ENCODE measurements at regions not wholly inside any gene's neighbourhood (a gene's known extent, or its start where the extent isn't known, plus 50 kb on each side); places are given as distances from the start of the nearest gene placed in this dataset.

- H3K9me3 ChIP-seq (replicated peaks in 1 of 3), result no peaks in the 10 kb centered on the region
- H3K4me1 ChIP-seq (replicated peaks in 1 of 2), result no peaks in the 10 kb centered on the region
- no peak for TF ChIP-seq CTCF (IDR thresholded peaks at IDR 0.05)
- TF ChIP-seq POLR2A (IDR thresholded peaks at IDR 0.05), result no peak
- intact Hi-C loops (cut with DNase I), result no loop called here
- no peak overlapping the region for H3K4me3 ChIP-seq
- no peaks in the 10 kb centered on the region for H3K36me3 ChIP-seq (replicated peaks in 1 of 2)
- 77 to 86% (median 79%) methylated on average over 8 of the region's 8 CpGs for WGBS, 4 donors
- no peaks in the 10 kb centered on the region for H3K27me3 ChIP-seq
- DNase-seq, result no peak
- no peak overlapping the region for H3K27ac ChIP-seq
Measured at GRCh38 chr3:59404851-59405250, 355.0 kb upstream of the CFAP20DC start.

GRCh38 chr3:59404064-59404463 lies 354.2 kb upstream of the CFAP20DC start:
- no peak for TF ChIP-seq POLR2A (IDR thresholded peaks at IDR 0.05)
- H3K4me3 ChIP-seq, result no peak overlapping the region
- no peaks in the 10 kb centered on the region for H3K27me3 ChIP-seq
- DNase-seq, result no peak
- intact Hi-C loops (cut with DNase I), result no loop called here
- H3K27ac ChIP-seq, result no peak overlapping the region
- no peaks in the 10 kb centered on the region for H3K4me1 ChIP-seq (replicated peaks in 1 of 2)
- WGBS, 4 donors, result 80 to 93% (median 85%) methylated on average over 2 of the region's 2 CpGs
- no peaks in the 10 kb centered on the region for H3K36me3 ChIP-seq (replicated peaks in 1 of 2)
- no peaks in the 10 kb centered on the region for H3K9me3 ChIP-seq (replicated peaks in 1 of 3)

- Histone ChIP-seq H3K4me3 (no peak overlapping the region), H3K4me1 (replicated peaks in 1 of 2) (no peaks in the 10 kb centered on the region), H3K36me3 (replicated peaks in 1 of 2) (no peaks in the 10 kb centered on the region), H3K9me3 (replicated peaks in 1 of 3) (no peaks in the 10 kb centered on the region), H3K27me3 (no peaks in the 10 kb centered on the region), H3K27ac (no peak overlapping the region)
- no peak for DNase-seq
- WGBS, 4 donors, result 57 to 75% (median 63%) methylated on average over 2 of the region's 2 CpGs
- intact Hi-C loops (cut with DNase I), result no loop called here
- TF ChIP-seq POLR2A (IDR thresholded peaks at IDR 0.05) (no peak), CTCF (IDR thresholded peaks at IDR 0.05) (no peak)
Measured at GRCh38 chr3:59401924-59402323, 352.1 kb upstream of the CFAP20DC start.

GRCh38 chr3:59392116-59392515 lies 342.3 kb upstream of the CFAP20DC start:
- H3K27ac ChIP-seq, result no peak overlapping the region
- no peak for DNase-seq
- TF ChIP-seq CTCF (IDR thresholded peaks at IDR 0.05) (no peak), POLR2A (IDR thresholded peaks at IDR 0.05) (no peak)
- no peaks in the 10 kb centered on the region for H3K27me3 ChIP-seq
- H3K4me3 ChIP-seq, result no peak overlapping the region
- intact Hi-C loops (cut with DNase I), result no loop called here
- H3K9me3 ChIP-seq (replicated peaks in 1 of 3), result no peaks in the 10 kb centered on the region
- WGBS, 4 donors, result 79 to 96% (median 88%) methylated on average over 1 of the region's 1 CpG
- no peaks in the 10 kb centered on the region for H3K36me3 ChIP-seq (replicated peaks in 1 of 2)
- no peaks in the 10 kb centered on the region for H3K4me1 ChIP-seq (replicated peaks in 1 of 2)

- Histone ChIP-seq H3K4me1 (replicated peaks in 1 of 2) (no peaks in the 10 kb centered on the region), H3K4me3 (no peak overlapping the region), H3K9me3 (replicated peaks in 1 of 3) (no peaks in the 10 kb centered on the region), H3K36me3 (replicated peaks in 1 of 2) (no peaks in the 10 kb centered on the region), H3K27ac (no peak overlapping the region), H3K27me3 (no peaks in the 10 kb centered on the region)
- 75 to 84% (median 80%) methylated on average over 7 of the region's 7 CpGs for WGBS, 4 donors
- no peak for TF ChIP-seq POLR2A (IDR thresholded peaks at IDR 0.05)
- TF ChIP-seq CTCF (IDR thresholded peaks at IDR 0.05), result no peak
- intact Hi-C loops (cut with DNase I), result no loop called here
- no peak for DNase-seq
Measured at GRCh38 chr3:59391131-59391530, 341.3 kb upstream of the CFAP20DC start.
